ENCODE measurements at regions not wholly inside any gene's neighbourhood (a gene's known extent, or its start where the extent isn't known, plus 50 kb on each side); places are given as distances from the start of the nearest gene placed in this dataset.

GRCh38 chr7:84447636-84448293 is 253.2 kb upstream of the SEMA3A start:
- TF ChIP-seq CREB5 (CRISPR knock-in tag; IDR thresholded peaks at IDR 0.05; ENCODE audit: low read depth) = no peak
- TF ChIP-seq PATZ1 (CRISPR knock-in tag; IDR thresholded peaks at IDR 0.05; ENCODE audit: borderline replicate concordance) = no peak
- no peak for TF ChIP-seq RARB (CRISPR knock-in tag; IDR thresholded peaks at IDR 0.05)
- no peak for TF ChIP-seq ISL1 (CRISPR knock-in tag; IDR thresholded peaks at IDR 0.05)
- TF ChIP-seq ZFP30 (CRISPR knock-in tag; IDR thresholded peaks at IDR 0.05) = no peak
- no peak for TF ChIP-seq ZNF8 (CRISPR knock-in tag; IDR thresholded peaks at IDR 0.05)
- TF ChIP-seq BACH2 (CRISPR knock-in tag; IDR thresholded peaks at IDR 0.05; ENCODE audit: borderline replicate concordance) = no peak
- TF ChIP-seq TOX (CRISPR knock-in tag; IDR thresholded peaks at IDR 0.05; ENCODE audit: borderline replicate concordance) = no peak
- no peak for TF ChIP-seq ZNF70 (CRISPR knock-in tag; IDR thresholded peaks at IDR 0.05)
- TF ChIP-seq ZC3H10 (CRISPR knock-in tag; IDR thresholded peaks at IDR 0.05) = no peak
